BJ (cell line): ENCODE measurements at regions not wholly inside any gene's neighbourhood (a gene's known extent, or its start where the extent isn't known, plus 50 kb on each side); places are given as distances from the start of the nearest gene placed in this dataset.

Source experiments
- CTCF ChIA-PET: fragments of 350-600 bp; formaldehyde crosslinking; extraction: SDS; loops from one replicate; lab custom pipeline; 2021; ENCODE audit warnings: antibody characterized with exemption, inconsistent platforms; lab: Yijun Ruan, JAX
- POLR2A ChIA-PET: fragments of 300-600 bp; sonication (Branson Sonifier 250); formaldehyde crosslinking; extraction: SDS; loops from one replicate; lab custom pipeline; 2021; ENCODE audit warnings: antibody characterized with exemption; lab: Charles Lee
- DNase-seq: peaks from one replicate; pipeline ENCODE4 v3.0.0-alpha.2; 2011; ENCODE audit warnings: low read depth
- H3K27me3 ChIP-seq: 2 replicates; pipeline ENCODE4 v1.6.0; 2011; ENCODE audit warnings: low read length; ENCODE audit not compliant: control insufficient read depth, insufficient read depth
- H3K36me3 ChIP-seq: 2 replicates; pipeline ENCODE4 v1.5.1; 2011; ENCODE audit warnings: low read length; ENCODE audit not compliant: control insufficient read depth, insufficient read depth
- H3K4me3 ChIP-seq: 2 replicates; pipeline ENCODE4 v1.5.1; 2011; ENCODE audit warnings: low read depth, mild to moderate bottlenecking, control low read depth, low read length
- CTCF ChIP-seq: IDR thresholded peaks from 2 replicates; pipeline ENCODE4 v1.5.1; 2011; ENCODE audit warnings: low read depth, mild to moderate bottlenecking, control low read depth, inconsistent platforms, low read length, moderate library complexity; ENCODE audit not compliant: insufficient read depth

- DNase-seq, result no peak
- TF ChIP-seq CTCF, result no peak
- POLR2A ChIA-PET, result no interaction called here
- Histone ChIP-seq H3K27me3 (no peaks in the 10 kb centered on the region), H3K36me3 (no peaks in the 10 kb centered on the region), H3K4me3 (no peak overlapping the region)
- CTCF ChIA-PET, result no interaction called here
These were observed 116.2 kb upstream of the RASSF8 start for GRCh38 chr12:25842254-25842653.

GRCh38 chr12:25843976-25844375, 114.5 kb upstream of the RASSF8 start:
- Histone ChIP-seq H3K4me3 (no peak overlapping the region), H3K36me3 (no peaks in the 10 kb centered on the region), H3K27me3 (no peaks in the 10 kb centered on the region)
- TF ChIP-seq CTCF, result no peak
- DNase-seq, result no peak
- POLR2A ChIA-PET, result no interaction called here
- CTCF ChIA-PET, result no interaction called here

GRCh38 chr12:25845415-25845814, 113.1 kb upstream of the RASSF8 start:
- no peaks in the 10 kb centered on the region for H3K36me3 ChIP-seq
- ChIA-PET POLR2A (no interaction called here), CTCF (no interaction called here)
- DNase-seq, result no peak
- H3K4me3 ChIP-seq, result no peak overlapping the region
- no peak for TF ChIP-seq CTCF
- H3K27me3 ChIP-seq, result no peaks in the 10 kb centered on the region

- peak; percentile 14 for DNase-seq
- no peak for TF ChIP-seq CTCF
- no peak overlapping the region for H3K4me3 ChIP-seq
- ChIA-PET POLR2A (no interaction called here), CTCF (no interaction called here)
- no peaks in the 10 kb centered on the region for H3K36me3 ChIP-seq
- no peaks in the 10 kb centered on the region for H3K27me3 ChIP-seq
These were observed 105.7 kb upstream of the RASSF8 start for GRCh38 chr12:25852792-25853191.

- no peak for DNase-seq
- H3K36me3 ChIP-seq, result no peaks in the 10 kb centered on the region
- H3K27me3 ChIP-seq, result no peaks in the 10 kb centered on the region
- ChIA-PET POLR2A (no interaction called here), CTCF (no interaction called here)
- H3K4me3 ChIP-seq, result no peak overlapping the region
- TF ChIP-seq CTCF, result no peak
These were observed 105.0 kb upstream of the RASSF8 start for GRCh38 chr12:25853316-25854095.
